H1 (cell line): ENCODE measurements at regions not wholly inside any gene's neighbourhood (a gene's known extent, or its start where the extent isn't known, plus 50 kb on each side); places are given as distances from the start of the nearest gene placed in this dataset.

Source experiments
- CBX8 ChIP-seq: fragments of 300-800, 300-1000 bp; sonication (generic); IDR thresholded peaks from 2 replicates; pipeline ENCODE4 v1.7.1; 2016; ENCODE audit warnings: low read depth, low read length, borderline replicate concordance
- CHD2 ChIP-seq: IDR thresholded peaks from 2 replicates; pipeline ENCODE4 v1.6.1; 2012; ENCODE audit warnings: low read length, improper control_type of control experiment
- CREB1 ChIP-seq: IDR thresholded peaks from 2 replicates; pipeline ENCODE4 v1.6.1; 2012; ENCODE audit warnings: inconsistent platforms
- CTCF ChIP-seq, 3 experiments: IDR thresholded peaks; 1 replicate in 2 of 3; 2 replicates in 1 of 3; pipeline versions ENCODE4 v1.5.1 to v1.6.1; 2011; ENCODE audit warnings: low read length in 3 of 3, mild to moderate bottlenecking in 3 of 3, inconsistent platforms in 2 of 3, low read depth in 1 of 3, moderate library complexity in 1 of 3; ENCODE audit not compliant: insufficient read depth in 1 of 3; ENCODE audit errors: control extremely low read depth in 1 of 3
- EP300 ChIP-seq, 2 experiments: IDR thresholded peaks; 1 replicate in 1 of 2; 2 replicates in 1 of 2; pipeline ENCODE4 v1.6.1; 2011 to 2012; ENCODE audit warnings: low read depth in 2 of 2, low read length in 2 of 2, mild to moderate bottlenecking in 2 of 2, borderline replicate concordance in 1 of 2, inconsistent platforms in 1 of 2, moderate library complexity in 1 of 2
- EZH2 ChIP-seq: fragments of 200-600 bp; sonication (generic); IDR thresholded peaks from 2 replicates; pipeline ENCODE4 v1.7.1; 2012; ENCODE audit warnings: low read depth, mild to moderate bottlenecking, moderate library complexity, low read length, inconsistent platforms; ENCODE audit not compliant: severe bottlenecking
- POLR2A ChIP-seq, 2 experiments: IDR thresholded peaks; 1 replicate in 1 of 2; 2 replicates in 1 of 2; pipeline ENCODE4 v1.6.1; 2011; ENCODE audit warnings: low read depth in 2 of 2, low read length in 2 of 2, mild to moderate bottlenecking in 2 of 2; ENCODE audit errors: control extremely low read depth in 1 of 2
- RFX5 ChIP-seq: IDR thresholded peaks from 2 replicates; pipeline ENCODE4 v1.6.1; 2011; ENCODE audit warnings: low read depth, low read length, improper control_type of control experiment, borderline replicate concordance
- SUZ12 ChIP-seq: fragments of 200-600 bp; sonication (generic); IDR thresholded peaks from 2 replicates; pipeline ENCODE4 v1.6.1; 2012; ENCODE audit warnings: mild to moderate bottlenecking, inconsistent platforms, low read length, moderate library complexity, mixed read lengths
- TAF1 ChIP-seq: IDR thresholded peaks from 2 replicates; pipeline ENCODE4 v1.6.1; 2011; ENCODE audit warnings: mild to moderate bottlenecking, low read depth, low read length
- YY1 ChIP-seq: IDR thresholded peaks from 2 replicates; pipeline ENCODE4 v1.6.1; 2011; ENCODE audit warnings: low read depth, mild to moderate bottlenecking, low read length
- ZNF274 ChIP-seq: IDR thresholded peaks from 2 replicates; pipeline ENCODE4 v1.7.0; 2012; ENCODE audit warnings: low read length, borderline replicate concordance; ENCODE audit errors: extremely low read depth
- TF ChIP-seq, protein P1 (sequence below): IDR thresholded peaks from 2 replicates; pipeline ENCODE4 v1.6.1; 2011; ENCODE audit warnings: low read length, improper control_type of control experiment
- TF ChIP-seq, protein P2 (sequence below): IDR thresholded peaks from 2 replicates; pipeline ENCODE4 v1.6.1; 2012; ENCODE audit warnings: inconsistent platforms

- TF ChIP-seq CHD2 (no peak), CTCF (IDR thresholded peaks at IDR 0.05; ENCODE audit: control extremely low read depth in 1 of 3, insufficient read depth in 1 of 3, low read depth in 1 of 3, low read length in 3 of 3) (no peak), SUZ12 (no peak), CBX8 (no peak), ZNF274 (no peak), RFX5 (no peak), EP300 (IDR thresholded peaks at IDR 0.05; ENCODE audit: borderline replicate concordance in 1 of 2, low read depth in 2 of 2, low read length in 2 of 2) (no peak), CREB1 (no peak), TAF1 (no peak), POLR2A (IDR thresholded peaks at IDR 0.05; ENCODE audit: control extremely low read depth in 1 of 2, low read depth in 2 of 2, low read length in 2 of 2) (no peak), EZH2 (no peak), YY1 (no peak)
- TF ChIP-seq, protein P1, sequence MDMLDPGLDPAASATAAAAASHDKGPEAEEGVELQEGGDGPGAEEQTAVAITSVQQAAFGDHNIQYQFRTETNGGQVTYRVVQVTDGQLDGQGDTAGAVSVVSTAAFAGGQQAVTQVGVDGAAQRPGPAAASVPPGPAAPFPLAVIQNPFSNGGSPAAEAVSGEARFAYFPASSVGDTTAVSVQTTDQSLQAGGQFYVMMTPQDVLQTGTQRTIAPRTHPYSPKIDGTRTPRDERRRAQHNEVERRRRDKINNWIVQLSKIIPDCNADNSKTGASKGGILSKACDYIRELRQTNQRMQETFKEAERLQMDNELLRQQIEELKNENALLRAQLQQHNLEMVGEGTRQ = no peak
- TF ChIP-seq, protein P2, sequence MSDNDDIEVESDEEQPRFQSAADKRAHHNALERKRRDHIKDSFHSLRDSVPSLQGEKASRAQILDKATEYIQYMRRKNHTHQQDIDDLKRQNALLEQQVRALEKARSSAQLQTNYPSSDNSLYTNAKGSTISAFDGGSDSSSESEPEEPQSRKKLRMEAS = no peak
Measured at GRCh38 chr3:153379516-153379915, 217.5 kb downstream of the RAP2B start.
